K562 (cell line): ENCODE measurements at regions not wholly inside any gene's neighbourhood (a gene's known extent, or its start where the extent isn't known, plus 50 kb on each side); places are given as distances from the start of the nearest gene placed in this dataset.

ENCODE experiments used
- ATAC-seq: fragments of 200-7000 bp; cut with Tn5 transposase; 3 replicates; pipeline ENCODE4 v1.9.1; 2020; ENCODE audit warnings: moderate library complexity
- BruUV-seq: library from RNA; stranded (reverse); fragments of 400-500 nt; replicated peaks from 2 replicates; lab custom pipeline; 2021; lab: Mats Ljungman, UMichigan
- CTCF ChIA-PET: fragments of 300-600 bp; formaldehyde crosslinking; extraction: SDS; loops from one replicate; lab custom pipeline; 2021; ENCODE audit warnings: low intra/inter-chr PET ratio; lab: Yijun Ruan, JAX
- POLR2A ChIA-PET: fragments of 300-600, 350-650 bp; sonication (Branson Sonifier 250); formaldehyde crosslinking; extraction: SDS; loops from one replicate; lab custom pipeline; 2021; ENCODE audit warnings: antibody characterized with exemption, inconsistent platforms; lab: Yijun Ruan, JAX
- DNase-seq, 4 experiments: peaks; one replicate each; pipeline versions ENCODE4 v3.0.0 to v3.0.0-alpha.2; 2011 to 2018; ENCODE audit warnings: low spot score in 3 of 4, mixed read lengths in 3 of 4; ENCODE audit errors: extremely low read depth in 1 of 4
- FAIRE-seq: peaks from 2 replicates; lab custom pipeline; 2011; peaks lifted over from hg19 to GRCh38; lab: Jason Lieb, UNC
- H2AFZ ChIP-seq: 2 replicates; pipeline ENCODE4 v1.6.0; 2011; ENCODE audit warnings: low read depth, low read length, control low read depth, inconsistent platforms
- H3K27ac ChIP-seq: fragments of 200-600 bp; 3 replicates; pipeline ENCODE4 v1.8.0; 2011; ENCODE audit warnings: low read depth, mild to moderate bottlenecking, control low read depth, inconsistent platforms, low read length, moderate library complexity, mixed read lengths; ENCODE audit errors: extremely low read depth
- H3K27me3 ChIP-seq, 2 experiments: fragments of 300-600 bp in 1 of 2; 2 replicates in 1 of 2; 3 replicates in 1 of 2; pipeline versions ENCODE4 v1.6.0 to v1.8.0; 2011; ENCODE audit warnings: inconsistent platforms in 2 of 2, low read length in 2 of 2, mild to moderate bottlenecking in 1 of 2, mixed read lengths in 1 of 2, moderate library complexity in 1 of 2; ENCODE audit not compliant: control insufficient read depth in 2 of 2, insufficient read depth in 2 of 2
- H3K36me3 ChIP-seq: fragments of 300-600 bp; 3 replicates; pipeline ENCODE4 v1.8.0; 2011; ENCODE audit warnings: mild to moderate bottlenecking, low read length, inconsistent platforms; ENCODE audit not compliant: control insufficient read depth, insufficient read depth
- H3K4me1 ChIP-seq, 2 experiments: fragments of 200-600 bp in 1 of 2; replicated peaks in 1 of 2; 2 replicates in 1 of 2; 3 replicates in 1 of 2; pipeline versions ENCODE4 v1.5.1 to v1.8.0; 2011; ENCODE audit warnings: inconsistent platforms in 2 of 2, low read length in 2 of 2, mild to moderate bottlenecking in 1 of 2, mixed read lengths in 1 of 2, moderate library complexity in 1 of 2; ENCODE audit not compliant: control insufficient read depth in 2 of 2, insufficient read depth in 2 of 2
- H3K4me2 ChIP-seq: 2 replicates; pipeline ENCODE4 v1.6.1; 2011; ENCODE audit warnings: low read length, control low read depth, inconsistent platforms, mixed read lengths; ENCODE audit not compliant: insufficient read depth
- H3K4me3 ChIP-seq: fragments of 200-600 bp; sonication (generic), shearing (Covaris generic); 2 replicates; pipeline ENCODE4 v1.5.1; 2016; ENCODE audit warnings: control low read depth, inconsistent platforms
- H3K79me2 ChIP-seq: fragments of 200-600 bp; 3 replicates; pipeline ENCODE4 v1.8.0; 2011; ENCODE audit warnings: low read length, inconsistent platforms; ENCODE audit not compliant: control insufficient read depth, insufficient read depth
- H3K9ac ChIP-seq, 2 experiments: 2 replicates each; pipeline versions ENCODE4 v1.6.0 to v1.6.1; 2011; ENCODE audit warnings: low read depth in 2 of 2, low read length in 2 of 2, control low read depth in 1 of 2, inconsistent platforms in 1 of 2, mild to moderate bottlenecking in 1 of 2, mixed read lengths in 1 of 2; ENCODE audit not compliant: insufficient read depth in 1 of 2
- H3K9me1 ChIP-seq: one replicate; pipeline ENCODE4 v1.6.0; 2011; ENCODE audit warnings: inconsistent platforms, mild to moderate bottlenecking, low read length, moderate library complexity; ENCODE audit not compliant: control insufficient read depth, insufficient read depth
- H3K9me3 ChIP-seq: replicated peaks from 2 replicates; pipeline ENCODE4 v1.5.1; 2011; ENCODE audit warnings: low read depth, low read length, inconsistent platforms; ENCODE audit not compliant: control insufficient read depth, insufficient read depth
- H4K20me1 ChIP-seq: replicated peaks from 2 replicates; pipeline ENCODE4 v1.6.1; 2011; ENCODE audit warnings: low read length, inconsistent platforms, mixed read lengths; ENCODE audit not compliant: control insufficient read depth, insufficient read depth
- COPS2 ChIP-seq: fragments of 450-650 bp; conservative IDR thresholded peaks from 2 replicates; pipeline ENCODE4 v1.6.1; 2016; ENCODE audit warnings: mild to moderate bottlenecking, moderate library complexity
- FOXK2 ChIP-seq, 2 experiments: fragments of 450-650 bp; IDR thresholded peaks in 1 of 2; conservative IDR thresholded peaks in 1 of 2; 2 replicates each; pipeline ENCODE4 v1.6.1; 2016; ENCODE audit warnings: low read depth in 2 of 2, mild to moderate bottlenecking in 1 of 2
- FUS ChIP-seq: fragments of 200-400 bp; formaldehyde crosslinking; optimal IDR thresholded peaks from 2 replicates; pipeline ENCODE3; 2017; ENCODE audit warnings: low read depth, low read length
- IFI16 ChIP-seq: fragments of 250-450 bp; sonication (Bioruptor Pico); IDR thresholded peaks from 2 replicates; pipeline ENCODE4 v2.1.2; 2022; ENCODE audit warnings: mild to moderate bottlenecking, inconsistent platforms
- NBN ChIP-seq: fragments of 450-650 bp; IDR thresholded peaks from 2 replicates; pipeline ENCODE4 v1.6.1; 2016; ENCODE audit warnings: low read depth, mild to moderate bottlenecking
- POLR2AphosphoS2 ChIP-seq: IDR thresholded peaks from 2 replicates; pipeline ENCODE4 v1.6.1; 2012; ENCODE audit warnings: low read length, improper control_type of control experiment
- SREBF1 ChIP-seq: fragments of 150-350 bp; IDR thresholded peaks from 2 replicates; pipeline ENCODE4 v1.6.1; 2014; ENCODE audit warnings: antibody characterized with exemption, low read depth, low read length, borderline replicate concordance
- STAT5B ChIP-seq: fragments of 250-450 bp; sonication (Bioruptor Pico); IDR thresholded peaks from 2 replicates; pipeline ENCODE4 v1.8.0; 2021; ENCODE audit warnings: mild to moderate bottlenecking, inconsistent platforms
- TAF1 ChIP-seq: IDR thresholded peaks from 2 replicates; pipeline ENCODE4 v1.6.1; 2011; ENCODE audit warnings: mild to moderate bottlenecking, low read length, moderate library complexity; ENCODE audit not compliant: insufficient read depth, control insufficient read depth, severe bottlenecking; ENCODE audit errors: extremely low read depth
- ZFPM2 ChIP-seq: fragments of 250-450 bp; sonication (Bioruptor Pico); IDR thresholded peaks from 2 replicates; pipeline ENCODE4 v1.5.1; 2022; ENCODE audit warnings: mild to moderate bottlenecking
- ZNF76 ChIP-seq: fragments of 250-450 bp; sonication (Bioruptor Pico); IDR thresholded peaks from 2 replicates; pipeline ENCODE4 v1.4.0; 2020; ENCODE audit warnings: mild to moderate bottlenecking, moderate library complexity, borderline replicate concordance
- WGBS: fragments of 100-300 bp; shearing (Covaris generic); methylation state at CpG from one replicate; pipeline ENCODE4 v1.1.6; 2016; ENCODE audit warnings: low coverage, mixed read lengths; ENCODE audit not compliant: insufficient coverage; ENCODE audit errors: missing lambda C conversion rate; 5-methylcytosine and 5-hydroxymethylcytosine counted together
- in situ Hi-C: fragments of 300-500 bp; cut with MboI; formaldehyde crosslinking; loops from 4 replicates; pipeline ENCODE4 v1.15.0; 2018; ENCODE audit warnings: inconsistent platforms, mixed read lengths
- intact Hi-C: fragments of 100-400 bp; cut with micrococcal nuclease; formaldehyde crosslinking; loops from 2 replicates; pipeline ENCODE4 v1.14.2; 2022
- TF ChIP-seq, protein P1 (sequence below): IDR thresholded peaks from 3 replicates; pipeline ENCODE4 v1.6.1; 2011; ENCODE audit warnings: borderline replicate concordance, mild to moderate bottlenecking; ENCODE audit not compliant: insufficient read length, insufficient read depth
- TF ChIP-seq, protein P2 (sequence below): fragments of 450-650 bp; formaldehyde crosslinking; IDR thresholded peaks from 2 replicates; pipeline ENCODE4 v1.4.0; 2020; ENCODE audit warnings: mild to moderate bottlenecking

DNA sequence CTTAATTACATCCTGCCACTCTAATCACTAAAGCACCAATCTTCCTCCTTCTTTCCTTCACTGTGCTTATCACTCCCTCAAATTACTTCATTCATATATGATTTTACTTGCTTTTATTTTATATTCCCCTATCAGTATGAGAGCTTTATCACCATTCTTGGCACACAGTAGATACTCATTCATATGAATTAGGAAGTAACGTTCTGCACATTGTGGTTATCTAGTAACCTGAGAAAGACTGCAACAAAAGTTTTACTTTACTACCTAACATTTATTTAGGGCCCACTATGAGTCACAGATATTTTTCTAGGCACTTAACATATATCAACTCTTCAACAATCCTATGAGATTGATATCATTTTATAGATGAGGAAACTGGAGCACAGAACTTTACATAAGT is 1559.9 kb upstream of the TENM4 start:
- H3K9me1 ChIP-seq, result no peaks in the 10 kb centered on the region
- ChIA-PET POLR2A (no interaction called here), CTCF (no interaction called here)
- no peaks in the 10 kb centered on the region for H3K4me1 ChIP-seq
- H3K4me2 ChIP-seq, result no peak overlapping the region
- H4K20me1 ChIP-seq, result no peaks in the 10 kb centered on the region
- H3K27ac ChIP-seq, result no peak overlapping the region
- H3K27me3 ChIP-seq, result no peaks in the 10 kb centered on the region
- no peak overlapping the region for H3K4me3 ChIP-seq
- no peaks in the 10 kb centered on the region for H3K79me2 ChIP-seq
- no peak overlapping the region for H2AFZ ChIP-seq
- FAIRE-seq (no peak), DNase-seq (no peak), ATAC-seq (no peak)
- BruUV-seq, result no TSS peak
- 0% methylated on average over 1 of the region's 1 CpG for WGBS
- H3K9me3 ChIP-seq, result no peaks in the 10 kb centered on the region; the same call in 1 of the 2 replicates
- TF ChIP-seq COPS2 (no peak), SREBF1 (no peak), FUS (no peak)
- intact Hi-C loops (no loop called here), in situ Hi-C loops (no loop called here)
- no peak overlapping the region for H3K9ac ChIP-seq
- no peaks in the 10 kb centered on the region for H3K36me3 ChIP-seq

DNA sequence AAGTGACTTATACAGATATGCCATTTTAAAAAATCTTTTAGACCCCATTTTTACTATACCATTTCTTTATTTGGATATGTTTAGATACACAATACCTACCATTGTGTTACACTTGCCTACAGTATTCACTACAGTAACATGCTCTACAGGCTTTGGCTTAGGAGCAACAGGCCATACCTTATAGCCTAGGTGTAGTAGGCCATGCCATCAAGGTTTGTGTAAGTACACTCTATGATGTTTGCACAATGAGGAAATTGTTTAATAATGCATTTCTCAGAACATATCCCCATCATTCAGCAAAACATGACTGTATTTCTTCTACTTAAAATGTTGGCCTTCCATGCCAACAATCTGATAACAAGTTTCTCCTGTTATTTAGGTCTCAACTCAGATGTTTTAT is 1559.5 kb upstream of the TENM4 start:
- POLR2A ChIA-PET, result no interaction called here
- intact Hi-C loops (no loop called here), in situ Hi-C loops (no loop called here)
- Histone ChIP-seq H4K20me1 (no peaks in the 10 kb centered on the region), H3K9ac (no peak overlapping the region), H3K4me3 (no peak overlapping the region), H3K79me2 (no peaks in the 10 kb centered on the region), H3K4me2 (no peak overlapping the region), H3K36me3 (no peaks in the 10 kb centered on the region), H3K4me1 (no peaks in the 10 kb centered on the region), H3K9me3 (no peaks in the 10 kb centered on the region; the same call in 1 of the 2 replicates), H2AFZ (no peak overlapping the region), H3K27ac (no peak overlapping the region), H3K27me3 (no peaks in the 10 kb centered on the region), H3K9me1 (no peaks in the 10 kb centered on the region)
- FAIRE-seq (no peak), DNase-seq (no peak), ATAC-seq (no peak)
- CTCF ChIA-PET, result no interaction called here
- no peak for TF ChIP-seq ZFPM2
- no peak for TF ChIP-seq NBN
- no peak for TF ChIP-seq ZNF76 (CRISPR knock-in tag)
- no peak for TF ChIP-seq STAT5B (CRISPR knock-in tag)
- TF ChIP-seq, protein P1, sequence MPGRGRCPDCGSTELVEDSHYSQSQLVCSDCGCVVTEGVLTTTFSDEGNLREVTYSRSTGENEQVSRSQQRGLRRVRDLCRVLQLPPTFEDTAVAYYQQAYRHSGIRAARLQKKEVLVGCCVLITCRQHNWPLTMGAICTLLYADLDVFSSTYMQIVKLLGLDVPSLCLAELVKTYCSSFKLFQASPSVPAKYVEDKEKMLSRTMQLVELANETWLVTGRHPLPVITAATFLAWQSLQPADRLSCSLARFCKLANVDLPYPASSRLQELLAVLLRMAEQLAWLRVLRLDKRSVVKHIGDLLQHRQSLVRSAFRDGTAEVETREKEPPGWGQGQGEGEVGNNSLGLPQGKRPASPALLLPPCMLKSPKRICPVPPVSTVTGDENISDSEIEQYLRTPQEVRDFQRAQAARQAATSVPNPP, result no peak
- no peak for TF ChIP-seq TAF1
- TF ChIP-seq, protein P2, sequence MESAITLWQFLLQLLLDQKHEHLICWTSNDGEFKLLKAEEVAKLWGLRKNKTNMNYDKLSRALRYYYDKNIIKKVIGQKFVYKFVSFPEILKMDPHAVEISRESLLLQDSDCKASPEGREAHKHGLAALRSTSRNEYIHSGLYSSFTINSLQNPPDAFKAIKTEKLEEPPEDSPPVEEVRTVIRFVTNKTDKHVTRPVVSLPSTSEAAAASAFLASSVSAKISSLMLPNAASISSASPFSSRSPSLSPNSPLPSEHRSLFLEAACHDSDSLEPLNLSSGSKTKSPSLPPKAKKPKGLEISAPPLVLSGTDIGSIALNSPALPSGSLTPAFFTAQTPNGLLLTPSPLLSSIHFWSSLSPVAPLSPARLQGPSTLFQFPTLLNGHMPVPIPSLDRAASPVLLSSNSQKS (CRISPR knock-in tag), result no peak
- TF ChIP-seq IFI16 (CRISPR knock-in tag), result no peak
- no peak for TF ChIP-seq FOXK2 (conservative IDR thresholded peaks at IDR 0.05 in 1 of 2, IDR thresholded peaks at IDR 0.05 in 1 of 2; ENCODE audit: low read depth in 2 of 2)
- TF ChIP-seq POLR2AphosphoS2, result no peak
- no TSS peak for BruUV-seq
